Anterior cingulate cortex (tissue), 58 donors: ENCODE measurements at regions not wholly inside any gene's neighbourhood (a gene's known extent, or its start where the extent isn't known, plus 50 kb on each side); places are given as distances from the start of the nearest gene placed in this dataset.

Experiments
- DNase-seq, 58 donors: peaks; one replicate each; lab custom pipeline; 2025; lab: John Stamatoyannopoulos, UW

DNA sequence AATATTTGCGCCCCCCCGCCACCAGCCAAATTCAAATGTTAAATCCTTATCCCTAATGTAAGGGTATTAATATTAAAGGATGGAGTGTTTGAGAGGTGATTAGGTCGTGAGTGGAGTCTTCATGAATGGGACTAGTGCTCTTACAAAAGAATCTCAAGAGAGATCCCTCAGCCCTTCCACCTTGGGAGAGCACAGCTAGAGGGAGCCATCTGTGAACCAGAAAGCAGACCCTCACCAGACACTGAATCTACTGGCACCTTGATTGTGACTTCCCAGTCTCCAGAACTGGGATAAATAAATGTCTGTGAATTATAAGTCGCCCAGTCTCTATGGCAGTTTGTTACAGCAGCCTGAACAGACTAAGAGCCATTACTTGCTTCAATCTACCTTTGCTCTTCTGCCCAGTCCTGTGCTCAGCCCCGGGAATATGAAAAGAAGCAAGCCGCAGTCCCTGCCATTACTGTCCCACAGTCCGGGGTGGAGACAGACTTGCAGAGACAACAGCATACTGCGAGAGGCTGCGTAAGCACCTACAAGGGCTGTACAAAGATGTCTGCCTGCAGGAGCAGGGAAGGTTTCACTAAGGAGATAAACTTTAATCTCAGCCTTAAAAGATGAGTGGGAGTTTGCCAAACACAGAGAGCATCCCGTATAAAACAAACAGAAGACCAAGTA lies 110.7 kb upstream of the TMCO5A start:
- no peak for DNase-seq

DNA sequence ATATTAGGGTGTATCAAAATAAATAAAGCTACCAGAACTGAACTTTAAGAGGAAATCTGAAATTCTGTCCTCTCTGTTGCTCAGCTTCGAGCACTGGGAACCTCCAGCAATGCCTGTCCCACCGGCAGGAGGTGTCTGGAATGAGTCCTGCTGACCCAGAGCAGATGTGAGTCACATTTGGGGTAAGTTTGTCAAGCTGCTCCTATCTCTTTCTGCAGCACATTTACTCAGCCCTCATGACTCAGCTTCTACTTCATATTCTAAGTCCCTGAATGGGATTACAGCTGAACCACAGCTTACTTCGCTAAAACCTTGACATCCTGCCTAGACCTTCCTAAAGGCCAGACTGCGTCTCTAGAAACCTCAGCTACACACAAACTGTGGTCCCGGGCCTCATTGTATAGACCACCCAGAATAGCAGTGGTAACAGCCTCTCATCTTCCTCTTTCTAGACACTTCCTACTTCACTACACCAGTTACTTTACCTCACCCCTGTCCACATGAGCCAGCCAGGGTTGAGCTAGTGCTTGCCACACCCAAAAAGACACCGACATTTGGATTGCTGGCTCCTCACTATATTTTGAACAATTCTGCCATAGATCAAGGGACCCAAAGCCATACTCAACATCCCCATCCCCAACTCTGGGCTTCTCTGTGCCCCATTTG lies 109.6 kb upstream of the TMCO5A start:
- DNase-seq, result no peak

DNA sequence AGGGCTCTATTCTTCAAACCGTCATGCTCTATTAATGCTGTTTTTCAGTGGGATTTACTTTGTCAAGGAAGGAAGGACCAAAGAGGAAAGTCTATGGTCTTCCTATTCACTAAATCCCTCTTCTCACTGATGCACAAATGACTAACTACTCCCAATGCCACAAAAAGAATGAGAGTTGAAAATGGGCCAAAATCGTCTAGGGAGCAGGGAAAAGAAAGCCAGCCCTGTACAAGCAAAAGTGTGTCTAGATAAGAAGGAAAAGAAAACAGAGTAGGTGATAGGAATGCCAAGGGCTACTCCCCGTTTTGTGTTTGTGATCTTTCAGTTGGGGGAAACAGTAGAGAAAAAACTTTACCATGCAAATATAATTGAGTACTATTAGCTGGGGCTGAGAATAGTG lies 97.2 kb upstream of the TMCO5A start:
- no peak for DNase-seq

DNA sequence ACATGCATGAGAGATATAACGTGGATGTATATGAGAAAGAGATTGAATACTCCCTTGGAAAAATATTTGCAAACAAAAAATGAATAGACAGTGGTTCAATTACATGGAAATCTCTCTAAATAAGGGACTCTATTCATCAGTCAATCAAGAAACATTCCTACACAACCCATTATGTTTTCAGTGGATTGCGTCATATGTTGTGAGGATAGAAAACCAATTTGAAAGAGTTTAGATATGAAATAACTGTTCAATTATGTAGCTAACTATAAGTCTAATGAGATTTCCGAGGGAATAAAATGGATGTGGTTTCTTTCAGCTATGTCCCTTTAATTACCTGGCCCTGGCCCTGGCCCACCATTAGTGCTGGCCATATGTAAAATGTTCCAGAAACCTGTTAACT lies 86.7 kb upstream of the TMCO5A start:
- DNase-seq, result no peak

DNA sequence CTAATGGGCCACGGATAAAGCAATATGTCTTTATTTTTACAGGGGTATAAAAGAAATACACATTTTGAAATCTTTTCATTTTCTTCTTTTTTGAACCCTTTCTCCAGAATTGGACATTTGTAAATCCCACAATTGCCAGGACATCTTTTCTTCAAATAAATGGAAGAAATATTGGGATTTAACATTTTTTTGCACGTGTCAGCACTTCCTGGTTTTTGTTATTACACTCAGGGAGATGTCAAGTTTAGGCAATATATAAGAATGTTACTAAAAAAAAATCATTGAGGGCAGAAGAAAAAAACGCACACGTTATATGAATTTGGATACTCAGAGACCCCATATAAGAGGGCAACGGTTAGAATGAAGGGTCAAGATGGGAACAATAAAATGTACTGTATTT lies 78.3 kb upstream of the TMCO5A start:
- DNase-seq, result no peak

DNA sequence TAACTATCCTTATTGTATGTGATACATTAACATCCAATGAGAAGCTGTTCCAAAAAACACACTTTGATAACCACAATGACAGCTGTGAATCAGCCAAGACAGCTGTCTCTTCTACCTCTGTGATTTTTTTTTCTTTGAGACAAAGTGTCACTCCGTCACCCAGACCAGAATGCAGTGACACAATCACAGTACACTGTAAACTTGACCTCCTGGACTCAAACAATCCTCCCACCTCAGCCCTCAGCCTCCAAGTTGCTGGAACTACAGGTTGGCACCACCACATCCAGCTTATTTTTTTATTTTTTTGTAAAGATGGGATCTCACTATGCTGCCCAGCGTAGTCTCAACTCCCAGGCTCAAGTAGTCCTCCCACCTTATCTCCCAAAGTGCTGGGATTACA lies 73.5 kb upstream of the TMCO5A start:
- no peak for DNase-seq

DNA sequence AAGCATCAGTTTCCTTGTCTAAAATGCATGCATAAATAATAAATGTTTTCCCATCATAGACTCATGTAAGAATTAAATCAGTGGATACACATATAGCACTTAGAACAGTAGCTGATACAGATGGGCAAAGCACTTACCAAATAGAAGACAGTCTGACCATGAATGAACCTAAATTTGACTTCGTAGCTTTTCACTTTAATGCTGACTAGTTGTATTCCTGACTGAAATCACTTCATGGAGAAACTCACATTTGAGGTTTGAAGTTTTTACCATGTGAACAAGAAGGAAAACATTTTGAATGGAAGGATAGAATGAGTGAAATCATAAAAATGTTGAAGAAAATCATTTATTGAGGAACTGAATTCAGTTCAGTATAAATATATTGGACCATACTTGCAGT lies 68.8 kb upstream of the TMCO5A start:
- DNase-seq, result no peak

DNA sequence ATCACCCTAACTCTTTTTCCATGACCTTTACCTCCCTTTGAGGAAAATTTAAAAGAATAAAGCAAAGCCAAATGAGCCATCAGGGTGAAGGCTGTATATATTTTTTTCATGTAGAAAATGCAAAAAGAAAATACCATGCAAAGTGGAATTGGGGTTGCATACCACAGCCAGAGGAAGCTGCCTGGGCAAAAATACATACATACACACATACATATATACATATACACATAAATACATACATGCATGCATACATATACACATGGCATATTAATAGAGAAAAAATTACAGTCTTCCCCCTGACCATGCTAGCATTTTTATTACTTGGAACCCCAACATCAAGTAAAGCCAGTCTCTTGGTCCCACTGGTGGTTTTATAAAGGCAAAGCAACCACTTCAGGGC lies 63.7 kb upstream of the TMCO5A start:
- no peak for DNase-seq

DNA sequence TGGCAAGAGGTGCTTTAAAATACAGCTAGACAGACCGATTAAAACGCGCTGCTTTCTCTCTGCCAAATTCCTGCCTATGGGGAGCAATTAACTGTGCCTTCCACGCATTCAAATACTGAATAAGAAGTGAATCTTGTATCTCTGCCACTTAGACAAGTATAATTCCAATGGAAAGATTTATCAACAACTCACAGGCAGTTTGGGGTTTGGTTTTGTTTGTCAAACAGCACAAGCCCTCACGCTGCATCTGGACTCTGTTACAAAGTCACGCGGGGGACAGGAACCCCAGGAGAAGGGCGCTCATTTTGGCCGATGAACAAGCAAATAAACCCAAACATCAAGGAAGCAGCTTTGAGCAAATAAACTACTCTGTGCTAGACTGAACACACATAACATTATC lies 61.8 kb upstream of the TMCO5A start:
- no peak for DNase-seq

DNA sequence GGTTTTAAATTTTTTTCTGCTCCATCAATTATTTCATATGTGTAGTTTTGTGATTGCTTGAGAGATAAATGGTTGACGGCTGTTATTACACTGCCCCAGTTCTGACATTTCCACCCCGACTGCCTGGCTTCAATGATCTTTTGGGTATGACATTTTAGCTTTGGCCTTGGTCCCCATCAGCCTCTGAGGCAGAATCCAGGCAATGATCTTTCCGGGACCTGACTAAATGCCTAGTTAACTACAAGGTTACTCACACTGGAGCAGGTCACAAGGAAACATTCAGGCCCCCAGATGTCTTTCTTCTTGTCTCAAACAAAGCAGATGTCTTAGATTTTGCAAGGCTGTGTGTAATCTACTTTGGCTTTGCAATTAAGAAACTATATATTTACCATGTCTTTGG lies 61.1 kb upstream of the TMCO5A start:
- no peak for DNase-seq

DNA sequence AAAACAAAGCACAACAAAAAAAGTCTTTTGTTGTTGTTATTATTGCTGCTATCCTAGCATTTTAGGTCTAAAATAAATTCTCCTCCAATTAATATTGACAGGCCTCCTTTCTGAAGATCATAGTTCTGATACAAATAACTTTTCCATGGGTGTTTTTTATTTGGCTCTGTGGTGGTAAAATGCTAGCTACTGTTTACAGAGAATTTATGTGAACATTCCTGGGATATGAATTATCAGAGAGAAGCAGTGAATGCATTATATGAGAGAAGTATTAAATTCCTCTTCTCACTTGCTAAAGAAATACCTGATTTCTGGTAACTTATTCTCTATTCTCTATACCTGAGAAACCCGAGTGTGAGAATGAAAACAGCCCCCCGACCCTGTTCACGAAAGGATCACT lies 57.5 kb upstream of the TMCO5A start:
- no peak for DNase-seq

DNA sequence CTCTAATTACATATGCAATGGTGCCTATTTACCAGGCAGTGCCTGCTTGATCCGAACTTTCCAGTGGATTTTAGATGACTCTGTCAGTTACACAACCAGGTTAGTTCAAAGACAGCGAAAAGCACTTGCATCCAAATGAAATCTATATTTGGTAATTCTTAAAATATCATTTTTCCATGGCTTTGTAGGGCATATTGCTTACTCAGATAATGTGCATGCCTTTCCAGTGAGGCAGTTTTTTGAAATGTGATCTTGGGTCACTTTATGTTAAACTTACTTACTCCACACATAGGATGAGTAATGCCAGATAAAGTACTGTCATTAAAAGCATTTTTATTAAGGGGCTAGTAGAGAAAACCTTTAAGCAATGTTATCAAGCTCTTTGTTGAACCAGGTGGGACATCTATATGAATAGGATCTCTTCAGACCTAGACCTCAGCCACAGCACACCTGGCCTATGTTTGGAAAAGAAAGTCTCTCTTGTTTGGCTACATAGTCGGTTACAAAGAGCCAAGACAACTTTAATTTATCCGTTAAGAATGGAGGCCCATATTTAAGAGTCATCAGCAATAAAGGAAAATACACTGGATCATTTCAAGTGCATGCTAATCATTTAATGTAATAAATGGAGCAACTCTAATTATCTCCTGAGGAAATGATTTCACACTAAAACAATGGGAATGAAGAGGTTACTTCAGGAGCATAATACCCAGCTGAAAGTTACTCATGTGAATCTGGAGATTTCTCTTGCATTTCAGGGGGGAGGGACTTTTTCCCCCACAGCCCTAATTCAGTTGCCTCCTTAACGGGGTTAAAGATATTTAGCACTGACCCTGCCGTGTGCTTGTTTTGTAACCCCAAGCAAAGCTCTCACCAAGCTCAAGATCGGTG lies 56.3 kb upstream of the TMCO5A start:
- DNase-seq, result no peak

DNA sequence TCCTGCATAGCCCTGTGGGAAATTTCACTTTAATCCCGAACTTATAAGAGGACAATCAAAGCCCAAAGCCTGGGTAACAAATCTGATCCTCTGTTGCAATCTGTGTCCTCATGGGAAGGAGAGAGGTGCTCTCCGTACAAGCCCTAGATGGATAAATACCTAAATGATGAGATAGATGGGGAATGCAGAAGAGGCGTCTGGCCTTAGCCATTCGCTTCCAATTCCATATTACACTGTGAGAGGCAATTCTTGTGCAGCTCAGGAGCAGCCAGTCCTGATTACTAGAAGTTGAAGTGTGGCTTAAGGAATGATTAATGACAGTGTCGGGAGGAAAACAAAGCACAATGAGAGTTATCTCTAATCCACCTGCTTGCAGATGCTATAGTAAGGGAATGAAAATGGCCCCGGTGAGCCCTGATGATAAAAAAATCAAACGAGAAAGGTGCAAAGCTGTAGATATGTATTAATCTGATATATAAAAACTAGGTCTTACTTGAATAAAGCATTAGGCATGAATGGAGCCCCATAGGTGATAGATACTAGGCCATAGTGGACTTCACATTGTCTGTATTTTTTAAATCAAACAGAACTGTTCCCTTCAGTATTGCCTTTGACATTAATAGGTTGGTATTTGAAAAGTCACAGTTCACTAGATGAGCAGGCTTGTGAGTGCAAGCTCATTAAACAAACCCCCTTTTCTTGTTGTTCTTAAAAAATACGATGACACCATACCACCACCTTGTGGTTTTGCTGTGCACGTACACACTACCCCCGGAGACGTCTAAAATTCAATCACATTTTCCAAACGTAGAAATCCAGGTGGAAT lies 54.2 kb upstream of the TMCO5A start:
- DNase-seq, result peak in 2 of 58 donors; percentile 0

DNA sequence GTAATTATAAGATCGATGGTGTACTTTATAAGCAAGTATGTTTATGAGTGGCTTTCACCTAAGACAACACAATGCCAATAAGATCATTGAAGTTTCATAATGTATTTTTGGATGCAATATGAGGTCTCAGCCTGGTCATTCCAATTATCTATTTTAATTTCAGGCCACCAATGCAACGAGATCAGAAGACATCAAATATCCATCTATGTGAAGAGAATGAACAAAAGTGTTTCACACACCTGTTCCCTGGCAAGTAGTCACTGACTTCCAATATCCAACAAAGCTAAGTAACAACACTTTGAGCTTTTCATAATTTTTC lies 53.6 kb upstream of the TMCO5A start:
- DNase-seq, result no peak

DNA sequence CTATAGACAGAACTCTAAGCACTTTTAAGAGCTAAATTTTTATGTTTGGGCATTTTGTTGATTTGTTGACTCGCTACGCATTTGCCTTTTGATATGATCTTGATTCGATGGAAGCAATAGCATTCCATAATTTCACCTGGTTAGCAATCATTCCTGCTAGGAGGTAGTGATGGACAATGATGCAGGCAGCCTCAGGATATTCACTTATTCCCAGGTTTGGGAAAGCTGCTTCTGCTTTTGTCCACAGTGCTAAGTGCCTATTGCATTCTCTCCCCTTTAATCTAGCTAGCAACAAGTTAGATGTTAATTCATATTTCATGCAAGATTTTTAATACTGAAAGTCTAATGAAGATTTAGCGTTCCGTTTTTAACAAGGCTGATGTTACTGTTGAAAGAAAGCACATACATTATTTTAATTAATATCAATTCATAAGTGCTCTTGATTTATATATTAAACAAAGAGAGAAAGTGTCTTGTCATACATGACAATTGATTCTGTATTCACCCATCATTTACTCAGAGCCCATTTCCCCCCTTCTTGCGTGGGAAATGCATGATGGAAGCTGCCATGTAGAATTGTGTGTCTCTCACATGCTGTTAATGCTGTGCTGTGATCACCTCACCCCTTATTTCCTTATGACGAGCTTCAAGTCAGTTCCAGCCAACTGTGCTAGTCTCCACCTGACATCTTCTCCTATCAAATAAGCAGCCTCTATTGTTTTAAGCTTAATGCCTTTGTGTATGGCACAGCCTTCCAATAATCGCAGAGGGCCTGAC lies 53.0 kb upstream of the TMCO5A start:
- no peak for DNase-seq

DNA sequence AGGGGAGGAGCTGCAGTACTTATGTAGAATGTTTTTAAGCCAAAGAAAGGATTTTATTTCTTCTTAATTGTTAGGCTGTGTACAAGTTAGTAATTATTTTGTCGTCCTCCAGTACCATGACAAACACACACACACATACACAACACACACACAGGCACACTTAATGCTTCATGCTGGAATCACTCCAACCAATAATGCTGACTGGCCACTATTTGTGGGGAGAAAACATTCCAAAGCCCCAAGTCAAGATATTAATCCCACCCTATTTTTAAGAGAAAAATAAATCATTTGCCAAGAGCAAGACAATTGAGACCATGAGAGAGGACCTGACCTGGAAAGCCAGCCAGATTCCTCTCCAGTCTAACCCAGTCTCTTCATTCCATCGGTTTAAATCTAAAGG lies 51.8 kb upstream of the TMCO5A start:
- DNase-seq, result no peak
